Panc1 (cell line): ENCODE measurements at regions not wholly inside any gene's neighbourhood (a gene's known extent, or its start where the extent isn't known, plus 50 kb on each side); places are given as distances from the start of the nearest gene placed in this dataset.
A peak's percentile ranks its signal among the peaks of the same experiment; 100 is the strongest.

ENCODE experiments used
- ATAC-seq: fragments of 200-7000 bp; cut with Tn5 transposase; 2 replicates; pipeline ENCODE4 v1.9.1; 2020; ENCODE audit warnings: mild to moderate bottlenecking, moderate library complexity
- BruUV-seq: library from RNA; stranded (reverse); fragments of 400-500 nt; replicated peaks from 2 replicates; lab custom pipeline; 2021; lab: Mats Ljungman, UMichigan
- CTCF ChIA-PET: fragments of 300-600 bp; sonication (Branson Sonifier 250); formaldehyde crosslinking; loops from one replicate; lab custom pipeline; 2022; ENCODE audit warnings: antibody characterized with exemption; lab: Charles Lee
- POLR2A ChIA-PET: fragments of 300-600 bp; sonication (Branson Sonifier 250); formaldehyde crosslinking; loops from one replicate; lab custom pipeline; 2022; ENCODE audit warnings: antibody characterized with exemption; lab: Charles Lee
- DNase-seq: peaks from one replicate; pipeline ENCODE4 v3.0.0-alpha.2; 2010; ENCODE audit warnings: low read depth, low spot score
- H3K27ac ChIP-seq: 2 replicates; pipeline ENCODE4 v1.5.1; 2011; ENCODE audit warnings: mild to moderate bottlenecking, low read length, inconsistent platforms
- H3K27me3 ChIP-seq: fragments of 200-500 bp; sonication (Bioruptor generic); 2 replicates; pipeline ENCODE4 v1.6.0; 2014; ENCODE audit warnings: low read length, inconsistent platforms; ENCODE audit not compliant: control insufficient read depth, insufficient read depth
- H3K36me3 ChIP-seq: fragments of 200-500 bp; sonication (Bioruptor generic); 2 replicates; pipeline ENCODE4 v1.5.1; 2014; ENCODE audit warnings: inconsistent platforms, mild to moderate bottlenecking, low read length, moderate library complexity; ENCODE audit not compliant: control insufficient read depth, insufficient read depth
- H3K4me1 ChIP-seq: 2 replicates; pipeline ENCODE4 v1.5.1; 2011; ENCODE audit warnings: inconsistent platforms, mild to moderate bottlenecking, low read length, moderate library complexity; ENCODE audit not compliant: control insufficient read depth, insufficient read depth
- H3K4me3 ChIP-seq, 2 experiments: 2 replicates each; pipeline ENCODE4 v1.5.1; 2011 to 2012; ENCODE audit warnings: low read depth in 2 of 2, low read length in 2 of 2, mild to moderate bottlenecking in 2 of 2, inconsistent platforms in 1 of 2, moderate library complexity in 1 of 2
- H3K9me3 ChIP-seq: fragments of 200-500 bp; sonication (Bioruptor generic); 2 replicates; pipeline ENCODE4 v1.5.1; 2014; ENCODE audit warnings: low read depth, mild to moderate bottlenecking, inconsistent platforms, low read length, moderate library complexity; ENCODE audit not compliant: control insufficient read depth, insufficient read depth
- CTCF ChIP-seq: fragments of 450-650 bp; IDR thresholded peaks from 2 replicates; pipeline ENCODE4 v1.5.1; 2017; ENCODE audit warnings: mild to moderate bottlenecking
- POLR2AphosphoS5 ChIP-seq: IDR thresholded peaks from 2 replicates; pipeline ENCODE4 v1.6.1; 2012; ENCODE audit warnings: mild to moderate bottlenecking, low read depth, low read length, moderate library complexity
- REST ChIP-seq, 2 experiments: IDR thresholded peaks; 2 replicates each; pipeline ENCODE4 v1.6.1; 2011 to 2012; ENCODE audit warnings: low read depth in 2 of 2, control low read depth in 1 of 2, low read length in 1 of 2, mild to moderate bottlenecking in 1 of 2, moderate library complexity in 1 of 2; ENCODE audit not compliant: insufficient read depth in 1 of 2
- SIN3A ChIP-seq: IDR thresholded peaks from 2 replicates; pipeline ENCODE4 v1.6.1; 2012; ENCODE audit warnings: low read depth, mild to moderate bottlenecking, low read length, moderate library complexity, borderline replicate concordance; ENCODE audit not compliant: insufficient read depth
- TCF7L2 ChIP-seq: IDR thresholded peaks from 2 replicates; pipeline ENCODE4 v1.6.1; 2011; ENCODE audit warnings: mild to moderate bottlenecking, low read depth, low read length, inconsistent platforms
- in situ Hi-C: cut with HindIII; loops from 2 replicates; pipeline ENCODE4 v1.10.0; 2016; ENCODE audit warnings: low sequenced_read_pairs, low pct_unique_long_range_greater_than_20kb
- intact Hi-C: fragments of 100-400 bp; cut with micrococcal nuclease; formaldehyde crosslinking; loops from one replicate; pipeline ENCODE4 v1.10.0; 2022; ENCODE audit not compliant: unreplicated experiment

- TF ChIP-seq CTCF: peak; percentile 88
- TF ChIP-seq SIN3A: no peak
- ChIA-PET CTCF (interaction anchor here (0.8 kb wide), 1 partner anchor 106 kb away, joined by 3 read pairs; no protein-coding TSS in a partner anchor), POLR2A (no interaction called here)
- in situ Hi-C loops (no loop called here), intact Hi-C loops (loop anchor here (2.0 to 10.0 kb wide), 2 partner anchors 204 to 734 kb away; no protein-coding TSS in a partner anchor)
- no peak overlapping the region for H3K4me3 ChIP-seq
- ATAC-seq (peak; percentile 70; the same call in 1 of the 2 replicates), DNase-seq (no peak)
- H3K27ac ChIP-seq: no peak overlapping the region
- H3K4me1 ChIP-seq: peaks cover 8% of the 10 kb centered on the region
- no TSS peak for BruUV-seq
- no peaks in the 10 kb centered on the region for H3K36me3 ChIP-seq
- H3K27me3 ChIP-seq: no peaks in the 10 kb centered on the region
- no peaks in the 10 kb centered on the region for H3K9me3 ChIP-seq
Measured at GRCh38 chr6:168150551-168151320, 71.7 kb upstream of the FRMD1 start.

- ChIA-PET POLR2A (no interaction called here), CTCF (interaction anchor here (0.7 kb wide), 3 partner anchors 39 to 1895 kb away, joined by 3 to 7 read pairs (median 4); no protein-coding TSS in a partner anchor)
- Histone ChIP-seq H3K4me3 (no peak overlapping the region), H3K36me3 (no peaks in the 10 kb centered on the region), H3K27ac (no peak overlapping the region), H3K4me1 (peaks cover 4% of the 10 kb centered on the region; the same call in 1 of the 2 replicates), H3K27me3 (no peaks in the 10 kb centered on the region; the same call in 1 of the 2 replicates), H3K9me3 (no peaks in the 10 kb centered on the region)
- in situ Hi-C loops (no loop called here), intact Hi-C loops (no loop called here)
- no TSS peak for BruUV-seq
- no peak for TF ChIP-seq CTCF
- TF ChIP-seq POLR2AphosphoS5: no peak
- no peak for TF ChIP-seq REST (IDR thresholded peaks at IDR 0.05; ENCODE audit: insufficient read depth in 1 of 2, low read depth in 2 of 2, low read length in 1 of 2)
- no peak for TF ChIP-seq TCF7L2
- no peak for TF ChIP-seq SIN3A
- DNase-seq (no peak), ATAC-seq (no peak)
Measured at GRCh38 chr6:168149015-168149414, 70.0 kb upstream of the FRMD1 start.
